RWPE1 (cell line): ENCODE measurements at regions not wholly inside any gene's neighbourhood (a gene's known extent, or its start where the extent isn't known, plus 50 kb on each side); places are given as distances from the start of the nearest gene placed in this dataset.

Experiments
- CTCF ChIA-PET: fragments of 350-600 bp; sonication (Branson Sonifier 250); formaldehyde crosslinking; extraction: SDS; loops from one replicate; lab custom pipeline; 2021; lab: Yijun Ruan, JAX
- POLR2A ChIA-PET: fragments of 400-600 bp; formaldehyde crosslinking; extraction: SDS; loops from one replicate; lab custom pipeline; 2020; ENCODE audit warnings: antibody characterized with exemption; ENCODE audit not compliant: low non-redundant PET; lab: Yijun Ruan, JAX
- DNase-seq: peaks from one replicate; pipeline ENCODE4 v3.0.0; 2012; ENCODE audit warnings: low spot score
- H3K27ac ChIP-seq: fragments of 450-650 bp; 2 replicates; pipeline ENCODE4 v1.5.1; 2017
- TF ChIP-seq, protein P1 (sequence below): fragments of 450-650 bp; conservative IDR thresholded peaks from 2 replicates; pipeline ENCODE4 v1.5.1; 2017; ENCODE audit warnings: low read depth, mild to moderate bottlenecking

DNA sequence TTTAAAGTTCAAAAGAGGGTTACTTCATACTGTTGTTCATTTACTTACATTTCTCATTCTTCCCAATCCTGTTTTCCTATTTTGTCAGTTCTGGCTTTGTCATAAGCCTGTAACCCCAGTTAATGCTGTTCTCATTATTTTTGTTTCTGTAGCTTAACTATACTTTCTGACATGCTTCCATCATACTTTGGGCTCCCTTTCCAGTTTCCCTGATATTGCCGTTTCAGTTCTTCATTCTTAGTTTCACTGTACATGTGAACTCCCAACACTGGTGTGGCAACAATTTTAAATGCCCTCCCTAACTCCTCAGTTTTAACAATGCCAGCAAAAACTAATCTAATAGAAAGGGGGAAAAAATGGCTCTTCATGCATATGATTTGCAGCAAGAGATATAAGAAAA lies 456.7 kb downstream of the LMO4 start:
- no peak overlapping the region for H3K27ac ChIP-seq
- CTCF ChIA-PET, result no interaction called here
- TF ChIP-seq, protein P1, sequence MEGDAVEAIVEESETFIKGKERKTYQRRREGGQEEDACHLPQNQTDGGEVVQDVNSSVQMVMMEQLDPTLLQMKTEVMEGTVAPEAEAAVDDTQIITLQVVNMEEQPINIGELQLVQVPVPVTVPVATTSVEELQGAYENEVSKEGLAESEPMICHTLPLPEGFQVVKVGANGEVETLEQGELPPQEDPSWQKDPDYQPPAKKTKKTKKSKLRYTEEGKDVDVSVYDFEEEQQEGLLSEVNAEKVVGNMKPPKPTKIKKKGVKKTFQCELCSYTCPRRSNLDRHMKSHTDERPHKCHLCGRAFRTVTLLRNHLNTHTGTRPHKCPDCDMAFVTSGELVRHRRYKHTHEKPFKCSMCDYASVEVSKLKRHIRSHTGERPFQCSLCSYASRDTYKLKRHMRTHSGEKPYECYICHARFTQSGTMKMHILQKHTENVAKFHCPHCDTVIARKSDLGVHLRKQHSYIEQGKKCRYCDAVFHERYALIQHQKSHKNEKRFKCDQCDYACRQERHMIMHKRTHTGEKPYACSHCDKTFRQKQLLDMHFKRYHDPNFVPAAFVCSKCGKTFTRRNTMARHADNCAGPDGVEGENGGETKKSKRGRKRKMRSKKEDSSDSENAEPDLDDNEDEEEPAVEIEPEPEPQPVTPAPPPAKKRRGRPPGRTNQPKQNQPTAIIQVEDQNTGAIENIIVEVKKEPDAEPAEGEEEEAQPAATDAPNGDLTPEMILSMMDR, result no peak
- no peak for DNase-seq
- POLR2A ChIA-PET, result no interaction called here

GRCh38 chr1:87786229-87786628 lies 457.5 kb downstream of the LMO4 start:
- no peak overlapping the region for H3K27ac ChIP-seq
- DNase-seq, result no peak
- ChIA-PET CTCF (no interaction called here), POLR2A (no interaction called here)
- TF ChIP-seq, protein P1, result no peak

DNA sequence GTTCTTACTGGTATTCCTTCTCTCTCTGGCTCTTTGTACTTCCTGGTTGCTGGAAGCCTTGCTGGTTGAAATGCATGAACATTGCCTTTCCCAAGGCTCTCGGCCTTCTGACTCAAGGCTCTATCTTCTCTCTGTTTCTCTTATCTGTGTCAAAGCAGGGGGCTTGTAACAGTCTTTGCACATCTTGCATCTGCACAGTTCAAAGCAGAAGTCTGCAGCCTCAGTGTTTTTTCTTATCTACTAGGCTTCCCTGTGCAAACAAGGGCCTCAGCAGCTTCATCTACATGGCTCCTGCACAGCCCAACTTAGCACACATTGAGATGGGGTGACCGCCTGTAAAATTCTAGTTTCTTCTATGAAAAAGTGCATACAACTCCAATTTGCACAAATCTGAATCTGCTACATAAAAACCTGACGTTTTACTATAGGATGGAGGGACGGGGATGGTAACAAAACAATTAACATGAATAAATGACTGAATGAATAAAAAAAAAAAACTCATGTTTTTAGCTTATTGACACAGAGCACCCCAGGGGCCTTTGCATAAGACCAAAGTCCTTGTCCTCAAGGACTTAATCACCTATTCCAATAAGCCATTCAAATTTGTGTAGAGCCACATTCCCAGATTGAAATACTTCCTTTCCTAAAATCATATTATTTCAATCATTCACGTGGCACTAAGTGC lies 458.3 kb downstream of the LMO4 start:
- H3K27ac ChIP-seq, result no peak overlapping the region
- CTCF ChIA-PET, result no interaction called here

GRCh38 chr1:87787551-87787950 lies 458.9 kb downstream of the LMO4 start:
- CTCF ChIA-PET, result no interaction called here
- H3K27ac ChIP-seq, result no peak overlapping the region
- DNase-seq, result no peak
- POLR2A ChIA-PET, result no interaction called here
- TF ChIP-seq, protein P1, result no peak

More for the DNA sequence above, 458.3 kb downstream of the LMO4 start:
- TF ChIP-seq, protein P1, result no peak
- DNase-seq, result no peak
- POLR2A ChIA-PET, result no interaction called here

GRCh38 chr1:87790756-87791155 lies 462.1 kb downstream of the LMO4 start:
- CTCF ChIA-PET, result interaction anchor here (0.7 kb wide), 1 partner anchor 655 kb away, joined by 3 read pairs; no protein-coding TSS in a partner anchor

DNA sequence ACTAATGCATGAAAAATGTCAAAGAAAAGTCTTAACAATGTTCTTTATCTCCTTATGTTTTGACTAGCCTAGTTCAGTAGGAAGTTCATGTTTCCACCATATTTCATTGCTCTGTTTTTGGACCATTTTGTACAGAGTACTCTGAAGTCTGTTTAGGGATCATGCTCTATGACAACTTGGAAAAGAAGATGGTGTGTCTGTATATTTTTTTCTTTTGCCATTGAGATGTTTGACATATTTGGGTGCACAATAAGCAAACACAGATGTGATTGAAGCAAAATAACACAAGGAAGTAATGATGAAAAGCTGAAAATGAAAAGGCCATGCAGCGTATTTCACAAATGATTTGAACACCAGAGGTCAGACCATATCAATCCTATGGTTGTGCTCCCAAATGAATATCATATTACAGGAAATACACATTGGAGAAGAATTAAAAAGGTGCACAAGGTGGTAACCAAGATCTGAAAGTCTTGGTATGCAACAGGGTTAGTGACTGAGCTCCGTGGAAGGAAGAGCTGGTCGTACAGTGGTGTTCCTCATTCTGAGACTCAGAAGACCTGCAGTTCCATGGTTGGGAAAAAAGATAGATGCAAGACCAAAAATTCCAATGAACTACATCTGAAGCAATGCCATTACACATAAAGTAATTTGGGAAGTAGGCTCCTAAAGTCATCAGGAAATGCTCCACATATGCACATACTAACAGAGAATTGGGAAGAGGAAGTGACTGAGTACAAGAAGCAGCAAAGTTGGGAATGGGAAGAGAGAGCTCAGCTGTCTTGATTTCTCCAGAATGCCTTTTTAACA lies 463.5 kb downstream of the LMO4 start:
- no peak overlapping the region for H3K27ac ChIP-seq
- POLR2A ChIA-PET, result no interaction called here
- CTCF ChIA-PET, result interaction anchor here (1.0 kb wide), 1 partner anchor 162 kb away, joined by 5 read pairs; no protein-coding TSS in a partner anchor
- TF ChIP-seq, protein P1, result no peak
- DNase-seq, result no peak

More at GRCh38 chr1:87790756-87791155, 462.1 kb downstream of the LMO4 start:
- POLR2A ChIA-PET, result no interaction called here
- TF ChIP-seq, protein P1, result no peak
- no peak overlapping the region for H3K27ac ChIP-seq
- no peak for DNase-seq
